ENCODE measurements at regions not wholly inside any gene's neighbourhood (a gene's known extent, or its start where the extent isn't known, plus 50 kb on each side); places are given as distances from the start of the nearest gene placed in this dataset.
"Not testable (repeated sequence)": the region's sequence is repeated elsewhere in the genome, so short reads cannot be mapped to it uniquely, and the experiment has no call there.

GRCh38 chr9:85077944-85078343 lies 408.4 kb downstream of the NTRK2 start:
- DNase-seq (ENCODE audit: low spot score), result no peak

DNA sequence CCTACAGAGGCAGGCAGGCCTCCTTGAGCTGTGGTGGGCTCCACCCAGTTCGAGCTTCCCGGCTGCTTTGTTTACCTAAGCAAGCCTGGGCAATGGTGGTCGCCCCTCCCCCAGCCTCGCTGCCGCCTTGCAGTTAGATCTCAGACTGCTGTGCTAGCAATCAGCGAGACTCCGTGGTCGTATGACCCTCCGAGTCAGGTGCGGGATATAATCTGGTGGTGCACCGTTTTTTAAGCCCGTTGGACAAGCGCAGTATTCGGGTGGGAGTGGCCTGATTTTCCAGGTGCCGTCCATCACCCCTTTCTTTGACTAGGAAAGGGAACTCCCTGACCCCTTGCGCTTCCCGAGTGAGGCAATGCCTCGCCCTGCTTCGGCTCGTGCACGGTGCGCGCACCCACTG lies 407.6 kb downstream of the NTRK2 start:
- DNase-seq (ENCODE audit: low spot score), result not testable (repeated sequence)

Data from putamen (tissue), 1 donor.